ENCODE measurements at regions not wholly inside any gene's neighbourhood (a gene's known extent, or its start where the extent isn't known, plus 50 kb on each side); places are given as distances from the start of the nearest gene placed in this dataset.

DNA sequence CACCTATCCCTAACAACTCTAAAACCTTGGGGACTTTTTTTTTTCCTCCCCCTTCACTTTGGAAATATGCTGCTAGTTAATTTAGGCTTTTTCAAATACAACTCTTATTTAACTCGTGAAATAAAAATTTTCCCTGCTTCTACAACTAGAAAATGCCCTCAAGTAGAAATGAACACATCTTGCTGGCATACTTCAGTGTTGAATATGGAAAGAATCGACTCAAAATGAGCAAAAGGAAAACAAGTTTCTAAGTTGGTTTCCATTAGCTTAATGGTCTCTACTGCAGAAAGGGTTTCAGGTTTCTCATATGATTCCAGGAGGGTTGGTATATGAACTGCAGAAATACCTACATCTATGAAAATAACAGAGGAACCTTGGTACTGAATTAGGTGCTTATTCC is 118.3 kb upstream of the TMTC1 start:
- TF ChIP-seq, protein P1, sequence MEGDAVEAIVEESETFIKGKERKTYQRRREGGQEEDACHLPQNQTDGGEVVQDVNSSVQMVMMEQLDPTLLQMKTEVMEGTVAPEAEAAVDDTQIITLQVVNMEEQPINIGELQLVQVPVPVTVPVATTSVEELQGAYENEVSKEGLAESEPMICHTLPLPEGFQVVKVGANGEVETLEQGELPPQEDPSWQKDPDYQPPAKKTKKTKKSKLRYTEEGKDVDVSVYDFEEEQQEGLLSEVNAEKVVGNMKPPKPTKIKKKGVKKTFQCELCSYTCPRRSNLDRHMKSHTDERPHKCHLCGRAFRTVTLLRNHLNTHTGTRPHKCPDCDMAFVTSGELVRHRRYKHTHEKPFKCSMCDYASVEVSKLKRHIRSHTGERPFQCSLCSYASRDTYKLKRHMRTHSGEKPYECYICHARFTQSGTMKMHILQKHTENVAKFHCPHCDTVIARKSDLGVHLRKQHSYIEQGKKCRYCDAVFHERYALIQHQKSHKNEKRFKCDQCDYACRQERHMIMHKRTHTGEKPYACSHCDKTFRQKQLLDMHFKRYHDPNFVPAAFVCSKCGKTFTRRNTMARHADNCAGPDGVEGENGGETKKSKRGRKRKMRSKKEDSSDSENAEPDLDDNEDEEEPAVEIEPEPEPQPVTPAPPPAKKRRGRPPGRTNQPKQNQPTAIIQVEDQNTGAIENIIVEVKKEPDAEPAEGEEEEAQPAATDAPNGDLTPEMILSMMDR (IDR thresholded peaks at IDR 0.05; ENCODE audit: low read length, missing control alignments): no peak
- DNase-seq (ENCODE audit: low read depth): no peak
- H3K4me3 ChIP-seq (replicated peaks; ENCODE audit: low read depth, low read length): no peak overlapping the region

DNA sequence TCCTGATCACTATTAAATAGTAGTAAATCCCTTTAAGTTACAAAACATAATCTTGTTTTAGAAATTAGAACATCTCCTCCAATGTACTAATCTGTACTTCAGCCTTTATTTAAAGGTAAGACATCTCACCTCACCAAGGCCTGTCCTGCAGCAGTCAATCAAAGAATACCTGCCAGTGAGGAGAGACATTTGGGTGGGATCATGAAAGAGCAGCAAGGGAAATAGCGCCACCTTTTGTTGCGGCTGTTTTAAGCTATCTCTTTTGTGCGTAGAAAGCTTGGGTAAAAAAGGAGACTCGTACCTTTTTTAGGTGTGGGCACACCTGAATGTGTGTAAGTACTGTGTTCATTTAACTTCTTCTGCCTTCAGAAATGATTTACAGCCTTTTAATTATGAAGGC is 117.8 kb upstream of the TMTC1 start:
- H3K4me3 ChIP-seq (replicated peaks; ENCODE audit: low read depth, low read length): no peak overlapping the region
- TF ChIP-seq, protein P1 (IDR thresholded peaks at IDR 0.05; ENCODE audit: low read length, missing control alignments): peak; percentile 15
- DNase-seq (ENCODE audit: low read depth): no peak

DNA sequence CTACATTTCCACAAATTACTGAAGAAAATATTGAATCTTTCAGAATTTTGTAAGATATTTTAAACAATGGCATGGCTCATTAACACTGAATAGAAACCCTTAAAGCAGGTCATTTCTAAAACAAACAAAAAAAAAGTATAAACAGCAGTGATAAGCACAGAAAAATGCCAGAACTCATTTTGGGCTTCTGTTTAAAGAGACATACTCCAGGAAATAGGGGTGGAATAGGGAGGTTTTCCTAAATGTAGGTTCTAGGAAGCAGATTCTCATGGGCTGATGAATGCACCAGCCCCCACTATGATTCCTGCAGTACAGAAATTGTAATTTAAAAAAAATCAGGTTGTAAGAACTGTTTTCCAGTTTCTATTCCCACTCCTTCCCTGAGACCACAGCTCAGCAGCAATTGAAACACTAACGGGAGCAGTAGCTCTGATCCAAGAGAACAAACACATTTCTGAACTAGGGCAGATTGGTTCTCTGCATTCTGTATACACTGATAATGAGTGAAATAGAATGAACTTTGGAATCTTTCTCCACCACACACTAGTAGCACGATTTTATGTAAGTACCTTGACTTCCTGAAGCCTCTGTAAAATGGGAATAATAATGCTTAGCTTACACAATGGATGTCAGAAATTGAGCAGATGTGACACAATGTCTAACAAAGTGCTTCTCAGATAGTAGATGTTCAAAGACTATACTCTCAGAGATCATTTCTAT is 115.6 kb upstream of the TMTC1 start:
- DNase-seq (ENCODE audit: low read depth): no peak
- H3K4me3 ChIP-seq (replicated peaks; ENCODE audit: low read depth, low read length): no peak overlapping the region
- TF ChIP-seq, protein P1 (IDR thresholded peaks at IDR 0.05; ENCODE audit: low read length, missing control alignments): no peak

DNA sequence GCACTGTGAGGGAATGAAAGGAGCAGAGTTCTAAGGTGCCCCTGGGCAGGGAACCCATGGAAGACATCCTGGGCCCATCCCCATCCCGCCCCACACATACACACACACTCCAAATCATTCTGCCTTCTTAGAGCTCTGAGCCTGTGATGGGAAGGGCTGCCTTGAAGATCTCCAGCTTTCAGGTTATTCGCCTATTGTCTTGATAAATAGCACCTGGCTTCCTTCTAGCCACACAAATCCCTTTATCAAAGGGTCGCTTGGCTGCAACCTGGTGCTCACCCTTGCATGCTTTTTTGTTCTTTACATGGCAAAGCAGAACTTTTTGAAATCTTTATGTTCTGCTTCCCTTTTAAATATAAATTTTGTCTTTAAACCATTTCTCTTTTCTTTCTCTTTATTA is 112.2 kb upstream of the TMTC1 start:
- DNase-seq (ENCODE audit: low read depth): no peak
- H3K4me3 ChIP-seq (replicated peaks; ENCODE audit: low read depth, low read length): no peak overlapping the region
- TF ChIP-seq, protein P1 (IDR thresholded peaks at IDR 0.05; ENCODE audit: low read length, missing control alignments): no peak

DNA sequence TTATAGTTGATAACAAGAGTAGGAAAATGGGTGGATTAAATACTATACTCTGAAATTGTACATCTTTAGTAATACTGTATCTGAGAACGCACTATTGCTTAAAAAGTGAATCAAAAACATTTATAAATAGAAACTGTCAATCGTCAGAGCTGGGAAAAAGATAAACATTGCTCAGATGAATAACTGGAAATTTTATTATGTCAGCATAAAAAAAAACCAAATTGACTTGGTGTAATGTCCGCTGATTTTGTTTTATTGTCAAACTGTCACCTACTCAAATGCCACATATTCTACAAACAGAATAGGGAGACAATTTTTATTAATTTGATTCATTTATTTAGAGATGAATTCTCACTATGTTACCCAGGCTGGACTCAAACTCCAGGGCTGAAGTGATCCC is 109.3 kb upstream of the TMTC1 start:
- no peak overlapping the region for H3K4me3 ChIP-seq (replicated peaks; ENCODE audit: low read depth, low read length)
- TF ChIP-seq, protein P1 (IDR thresholded peaks at IDR 0.05; ENCODE audit: low read length, missing control alignments): no peak
- DNase-seq (ENCODE audit: low read depth): no peak

DNA sequence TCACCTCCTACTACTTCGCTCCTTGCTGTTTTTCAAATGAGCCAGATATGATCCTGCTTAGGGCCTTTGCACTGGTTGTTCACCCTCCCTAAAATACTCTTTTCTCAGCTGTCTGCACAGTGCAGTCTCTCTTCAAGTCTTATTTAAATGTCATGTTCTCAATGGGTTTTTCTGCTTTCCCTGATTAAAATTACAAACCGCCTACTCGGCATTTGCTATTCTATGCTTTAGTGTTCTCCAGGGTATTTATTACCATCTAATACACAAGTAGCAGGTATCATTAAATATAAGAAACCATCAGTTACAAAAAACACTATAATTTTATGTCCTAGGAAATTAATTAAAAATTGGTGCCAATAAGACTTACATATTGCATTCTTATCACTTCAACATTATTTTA is 108.0 kb upstream of the TMTC1 start:
- no peak for DNase-seq (ENCODE audit: low read depth)
- TF ChIP-seq, protein P1 (IDR thresholded peaks at IDR 0.05; ENCODE audit: low read length, missing control alignments): no peak
- H3K4me3 ChIP-seq (replicated peaks; ENCODE audit: low read depth, low read length): no peak overlapping the region

DNA sequence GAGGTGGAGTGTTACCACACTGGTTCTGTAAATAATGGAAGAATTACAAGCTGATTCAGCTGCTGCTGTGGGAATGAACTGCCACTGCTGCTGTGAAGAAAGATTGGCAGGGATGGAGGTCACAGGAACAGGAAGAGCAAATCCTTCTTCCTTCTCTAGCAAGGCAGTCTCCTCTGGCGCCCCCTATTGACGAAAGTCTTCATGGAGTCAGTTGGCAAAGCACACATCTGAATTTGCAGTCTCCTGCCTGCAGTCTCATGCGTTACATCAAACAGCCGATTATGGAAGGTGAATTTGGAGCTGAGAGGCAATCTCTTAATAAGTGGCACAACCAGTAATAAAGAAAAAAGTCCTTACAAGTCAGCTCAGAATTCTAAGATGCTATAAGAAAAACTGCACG is 106.0 kb upstream of the TMTC1 start:
- H3K4me3 ChIP-seq (replicated peaks; ENCODE audit: low read depth, low read length): no peak overlapping the region
- TF ChIP-seq, protein P1 (IDR thresholded peaks at IDR 0.05; ENCODE audit: low read length, missing control alignments): peak; percentile 61
- peak; percentile 70 for DNase-seq (ENCODE audit: low read depth)

Data from fibroblast of pulmonary artery (primary cell).